Iris pigment epithelial cell (primary cell): ENCODE measurements at regions not wholly inside any gene's neighbourhood (a gene's known extent, or its start where the extent isn't known, plus 50 kb on each side); places are given as distances from the start of the nearest gene placed in this dataset.

ENCODE experiments used
- DNase-seq: peaks from one replicate; pipeline ENCODE4 v3.0.0-alpha.2; 2011; ENCODE audit warnings: low read depth

GRCh38 chr2:126568734-126569133 is 87.2 kb upstream of the GYPC start:
- no peak for DNase-seq

- DNase-seq, result no peak
These were observed 84.6 kb upstream of the GYPC start for GRCh38 chr2:126571403-126571802.

- DNase-seq, result no peak
These were observed 80.3 kb upstream of the GYPC start for GRCh38 chr2:126575631-126576030.

GRCh38 chr2:126579868-126580267 is 76.1 kb upstream of the GYPC start:
- DNase-seq, result no peak

GRCh38 chr2:126586317-126586716 is 69.6 kb upstream of the GYPC start:
- no peak for DNase-seq

- no peak for DNase-seq
These were observed 56.9 kb upstream of the GYPC start for GRCh38 chr2:126599062-126599461.

GRCh38 chr2:126600742-126601141 is 55.2 kb upstream of the GYPC start:
- DNase-seq, result no peak

- no peak for DNase-seq
These were observed 53.6 kb upstream of the GYPC start for GRCh38 chr2:126602334-126602733.
